H9 (cell line): ENCODE measurements at regions not wholly inside any gene's neighbourhood (a gene's known extent, or its start where the extent isn't known, plus 50 kb on each side); places are given as distances from the start of the nearest gene placed in this dataset.

ENCODE experiments used
- DNase-seq: peaks from one replicate; pipeline ENCODE4 v3.0.0-alpha.2; 2017
- H2AFZ ChIP-seq: one replicate; pipeline ENCODE4 v1.6.1; 2013; ENCODE audit warnings: mild to moderate bottlenecking, low read length, control low read depth, moderate library complexity
- H2AK5ac ChIP-seq: 2 replicates; pipeline ENCODE4 v1.6.1; 2013; ENCODE audit warnings: low read length, control low read depth, mixed read lengths; ENCODE audit not compliant: insufficient read length
- H2BK120ac ChIP-seq: one replicate; pipeline ENCODE4 v1.6.1; 2013; ENCODE audit warnings: low read depth, mild to moderate bottlenecking, low read length, control low read depth, inconsistent platforms; ENCODE audit not compliant: poor library complexity, severe bottlenecking
- H2BK12ac ChIP-seq: 2 replicates; pipeline ENCODE4 v1.6.1; 2013; ENCODE audit warnings: low read length, control low read depth, mixed read lengths, low read depth; ENCODE audit not compliant: insufficient read length
- H2BK15ac ChIP-seq: 2 replicates; pipeline ENCODE4 v1.6.1; 2013; ENCODE audit warnings: low read depth, low read length, control low read depth
- H2BK20ac ChIP-seq: one replicate; pipeline ENCODE4 v1.6.1; 2013; ENCODE audit warnings: low read depth, mild to moderate bottlenecking, low read length, control low read depth, inconsistent platforms; ENCODE audit not compliant: poor library complexity, severe bottlenecking
- H2BK5ac ChIP-seq: 2 replicates; pipeline ENCODE4 v1.6.1; 2013; ENCODE audit warnings: low read length, control low read depth, mixed read lengths; ENCODE audit not compliant: insufficient read length
- H3K14ac ChIP-seq: 2 replicates; pipeline ENCODE4 v1.6.1; 2013; ENCODE audit warnings: low read length, control low read depth; ENCODE audit not compliant: insufficient read depth
- H3K18ac ChIP-seq: 2 replicates; pipeline ENCODE4 v1.6.1; 2013; ENCODE audit warnings: low read depth, mild to moderate bottlenecking, mixed read lengths, low read length, control low read depth; ENCODE audit not compliant: insufficient read length
- H3K23ac ChIP-seq: 2 replicates; pipeline ENCODE4 v1.6.1; 2013; ENCODE audit warnings: low read length, control low read depth, mixed read lengths, low read depth; ENCODE audit not compliant: insufficient read length
- H3K23me2 ChIP-seq: 2 replicates; pipeline ENCODE4 v1.6.1; 2013; ENCODE audit warnings: low read depth, mild to moderate bottlenecking, mixed read lengths, low read length, control low read depth; ENCODE audit not compliant: insufficient read length, poor library complexity, severe bottlenecking
- H3K27ac ChIP-seq: 2 replicates; pipeline ENCODE4 v1.5.1; 2013; ENCODE audit warnings: low read length, control low read depth, mixed read lengths, low read depth; ENCODE audit not compliant: insufficient read length
- H3K27me3 ChIP-seq: 2 replicates; pipeline ENCODE4 v1.6.1; 2013; ENCODE audit warnings: low read length, control low read depth, inconsistent platforms; ENCODE audit not compliant: insufficient read depth
- H3K4ac ChIP-seq: 2 replicates; pipeline ENCODE4 v1.6.1; 2013; ENCODE audit warnings: low read depth, mild to moderate bottlenecking, control low read depth, inconsistent platforms, low read length, moderate library complexity
- H3K4me1 ChIP-seq: 2 replicates; pipeline ENCODE4 v1.6.1; 2013; ENCODE audit warnings: low read length, control low read depth, inconsistent platforms; ENCODE audit not compliant: insufficient read depth
- H3K4me2 ChIP-seq: 2 replicates; pipeline ENCODE4 v1.6.1; 2013; ENCODE audit warnings: low read length, control low read depth, mixed read lengths; ENCODE audit not compliant: insufficient read length, insufficient read depth
- H3K56ac ChIP-seq: 2 replicates; pipeline ENCODE4 v1.6.1; 2013; ENCODE audit warnings: low read depth, mild to moderate bottlenecking, mixed read lengths, low read length, control low read depth; ENCODE audit not compliant: insufficient read length
- H3K79me1 ChIP-seq: 2 replicates; pipeline ENCODE4 v1.6.1; 2013; ENCODE audit warnings: low read depth, mild to moderate bottlenecking, moderate library complexity, low read length, control low read depth, inconsistent platforms; ENCODE audit not compliant: insufficient read depth, poor library complexity, severe bottlenecking
- H3K79me2 ChIP-seq: 2 replicates; pipeline ENCODE4 v1.6.1; 2013; ENCODE audit warnings: low read length, control low read depth, inconsistent platforms; ENCODE audit not compliant: insufficient read depth
- H3K9ac ChIP-seq: 2 replicates; pipeline ENCODE4 v1.6.1; 2013; ENCODE audit warnings: low read length, control low read depth, mixed read lengths; ENCODE audit not compliant: insufficient read length; ENCODE audit errors: extremely low read depth
- H3K9me3 ChIP-seq: one replicate; pipeline ENCODE4 v1.6.1; 2013; ENCODE audit warnings: low read depth, low read length, inconsistent platforms; ENCODE audit not compliant: control insufficient read depth
- H3T11ph ChIP-seq: one replicate; pipeline ENCODE4 v1.6.1; 2013; ENCODE audit warnings: mild to moderate bottlenecking, low read length, control low read depth, inconsistent platforms
- H4K20me1 ChIP-seq: one replicate; pipeline ENCODE4 v1.6.1; 2013; ENCODE audit not compliant: control insufficient read depth, insufficient read length, insufficient read depth
- H4K5ac ChIP-seq: 2 replicates; pipeline ENCODE4 v1.6.1; 2013; ENCODE audit warnings: low read depth, mild to moderate bottlenecking, mixed read lengths, low read length, control low read depth; ENCODE audit not compliant: insufficient read length
- H4K8ac ChIP-seq: replicated peaks from 2 replicates; pipeline ENCODE4 v1.6.1; 2013; ENCODE audit warnings: low read length, control low read depth, mixed read lengths, low read depth; ENCODE audit not compliant: insufficient read length
- H4K91ac ChIP-seq: 2 replicates; pipeline ENCODE4 v1.6.1; 2013; ENCODE audit warnings: low read depth, mild to moderate bottlenecking, moderate library complexity, mixed read lengths, low read length, control low read depth; ENCODE audit not compliant: insufficient read length
- H3K27ac Mint-ChIP-seq, 3 experiments: 2 replicates in 2 of 3; 3 replicates in 1 of 3; pipeline ENCODE4 v1.8.0; 2020 to 2021; ENCODE audit warnings: mixed read lengths in 3 of 3, mild to moderate bottlenecking in 1 of 3, moderate library complexity in 1 of 3
- H3K27me3 Mint-ChIP-seq: 2 replicates; pipeline ENCODE4 v1.8.0; 2021; ENCODE audit warnings: low read depth, mild to moderate bottlenecking, moderate library complexity, mixed read lengths
- H3K36me3 Mint-ChIP-seq, 3 experiments: 2 replicates in 2 of 3; 3 replicates in 1 of 3; pipeline ENCODE4 v1.8.0; 2020 to 2021; ENCODE audit warnings: low read depth in 3 of 3, mixed read lengths in 3 of 3; ENCODE audit not compliant: insufficient read depth in 1 of 3
- H3K4me1 Mint-ChIP-seq, 2 experiments: 2 replicates each; pipeline ENCODE4 v1.8.0; 2020; ENCODE audit warnings: mixed read lengths in 2 of 2
- H3K4me3 Mint-ChIP-seq, 2 experiments: 2 replicates in 1 of 2; 3 replicates in 1 of 2; pipeline ENCODE4 v1.8.0; 2020 to 2021; ENCODE audit warnings: mild to moderate bottlenecking in 2 of 2, mixed read lengths in 2 of 2, moderate library complexity in 1 of 2
- H3K9me3 Mint-ChIP-seq, 2 experiments: 2 replicates in 1 of 2; 3 replicates in 1 of 2; pipeline ENCODE4 v1.8.0; 2020; ENCODE audit warnings: mild to moderate bottlenecking in 2 of 2, mixed read lengths in 2 of 2, moderate library complexity in 1 of 2
- WGBS: extraction: QIAGEN DNeasy Blood & Tissue Kit; methylation state at CpG from one replicate; pipeline ENCODE4 v1.1.7; 2013; ENCODE audit warnings: missing lambda C conversion rate, low lambda C conversion rate, mixed read lengths; ENCODE audit not compliant: insufficient read length; ENCODE audit errors: extremely low coverage; 5-methylcytosine and 5-hydroxymethylcytosine counted together
- TF ChIP-seq, protein P1 (sequence below): fragments of 200-600 bp; sonication (generic); conservative IDR thresholded peaks from 3 replicates; pipeline ENCODE4 v1.8.0; 2021; ENCODE audit warnings: antibody characterized with exemption, mild to moderate bottlenecking

- Histone ChIP-seq H3K56ac (no peak overlapping the region), H3K79me1 (no peaks in the 10 kb centered on the region), H3K27me3 (no peaks in the 10 kb centered on the region), H4K5ac (no peak overlapping the region), H3K23me2 (no peaks in the 10 kb centered on the region), H2BK120ac (no peak overlapping the region), H3K4me2 (no peak overlapping the region), H4K8ac (no peak overlapping the region), H2AK5ac (no peak overlapping the region), H3K18ac (no peak overlapping the region), H2BK15ac (no peak overlapping the region), H2BK12ac (no peak overlapping the region), H3K79me2 (no peaks in the 10 kb centered on the region), H4K91ac (no peak overlapping the region), H3K14ac (no peak overlapping the region), H2BK5ac (no peak overlapping the region), H3K27ac (no peak overlapping the region), H3T11ph (no peak overlapping the region), H3K23ac (no peak overlapping the region), H3K4ac (no peak overlapping the region), H2AFZ (no peak overlapping the region), H3K9me3 (no peaks in the 10 kb centered on the region), H2BK20ac (no peak overlapping the region), H4K20me1 (no peaks in the 10 kb centered on the region), H3K4me1 (no peaks in the 10 kb centered on the region), H3K9ac (no peak overlapping the region)
- DNase-seq, result no peak
- no peaks in the 10 kb centered on the region; a peak in 1 of 5 replicates for H3K9me3 Mint-ChIP-seq
- H3K27me3 Mint-ChIP-seq, result no peaks in the 10 kb centered on the region
- peaks cover 18 to 24% of the 10 kb centered on the region in 2 experiments for H3K4me1 Mint-ChIP-seq
- H3K27ac Mint-ChIP-seq, result no peak overlapping the region
- TF ChIP-seq, protein P1, sequence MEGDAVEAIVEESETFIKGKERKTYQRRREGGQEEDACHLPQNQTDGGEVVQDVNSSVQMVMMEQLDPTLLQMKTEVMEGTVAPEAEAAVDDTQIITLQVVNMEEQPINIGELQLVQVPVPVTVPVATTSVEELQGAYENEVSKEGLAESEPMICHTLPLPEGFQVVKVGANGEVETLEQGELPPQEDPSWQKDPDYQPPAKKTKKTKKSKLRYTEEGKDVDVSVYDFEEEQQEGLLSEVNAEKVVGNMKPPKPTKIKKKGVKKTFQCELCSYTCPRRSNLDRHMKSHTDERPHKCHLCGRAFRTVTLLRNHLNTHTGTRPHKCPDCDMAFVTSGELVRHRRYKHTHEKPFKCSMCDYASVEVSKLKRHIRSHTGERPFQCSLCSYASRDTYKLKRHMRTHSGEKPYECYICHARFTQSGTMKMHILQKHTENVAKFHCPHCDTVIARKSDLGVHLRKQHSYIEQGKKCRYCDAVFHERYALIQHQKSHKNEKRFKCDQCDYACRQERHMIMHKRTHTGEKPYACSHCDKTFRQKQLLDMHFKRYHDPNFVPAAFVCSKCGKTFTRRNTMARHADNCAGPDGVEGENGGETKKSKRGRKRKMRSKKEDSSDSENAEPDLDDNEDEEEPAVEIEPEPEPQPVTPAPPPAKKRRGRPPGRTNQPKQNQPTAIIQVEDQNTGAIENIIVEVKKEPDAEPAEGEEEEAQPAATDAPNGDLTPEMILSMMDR, result no peak
- H3K36me3 Mint-ChIP-seq, result peaks cover 0 to 2% (median 0%) of the 10 kb centered on the region in 3 experiments; a peak in 1 of 7 replicates
- WGBS, result no CpG with 5 or more reads among the region's 3 CpGs
- no peak overlapping the region for H3K4me3 Mint-ChIP-seq
These were observed 702.8 kb downstream of the KCNJ2 start for GRCh38 chr17:70872103-70872502.
